HepG2 (cell line): ENCODE measurements at regions not wholly inside any gene's neighbourhood (a gene's known extent, or its start where the extent isn't known, plus 50 kb on each side); places are given as distances from the start of the nearest gene placed in this dataset.

Source experiments
- ATAC-seq: fragments of 200-7000 bp; cut with Tn5 transposase; 3 replicates; pipeline ENCODE4 v1.9.1; 2020; ENCODE audit warnings: mild to moderate bottlenecking, moderate library complexity
- BruUV-seq: library from RNA; stranded (reverse); fragments of 400-500 nt; replicated peaks from 2 replicates; lab custom pipeline; 2021; lab: Mats Ljungman, UMichigan
- CTCF ChIA-PET: fragments of 300-600 bp; formaldehyde crosslinking; extraction: SDS; loops from one replicate; lab custom pipeline; 2021; ENCODE audit warnings: low total read pairs, inconsistent platforms, low intra/inter-chr PET ratio; lab: Yijun Ruan, JAX
- POLR2A ChIA-PET: fragments of 350-600 bp; sonication (Branson Sonifier 250); formaldehyde crosslinking; loops from one replicate; lab custom pipeline; 2020; ENCODE audit warnings: antibody characterized with exemption, inconsistent platforms; lab: Yijun Ruan, JAX
- DNase-seq: peaks from one replicate; pipeline ENCODE4 v3.0.0-alpha.2; 2015; ENCODE audit warnings: low spot score
- FAIRE-seq: peaks from 3 replicates; lab custom pipeline; 2011; peaks lifted over from hg19 to GRCh38; lab: Jason Lieb, UNC
- H2AFZ ChIP-seq: one replicate; pipeline ENCODE4 v1.6.1; 2011; ENCODE audit warnings: low read length, inconsistent platforms
- H3K27ac ChIP-seq: fragments of 300-600 bp; 3 replicates; pipeline ENCODE4 v1.8.0; 2011; ENCODE audit warnings: mixed run types, mild to moderate bottlenecking, mixed read lengths, low read length, inconsistent platforms; ENCODE audit not compliant: insufficient read depth; ENCODE audit errors: extremely low read length
- H3K27me3 ChIP-seq, 2 experiments: fragments of 200-600 bp in 1 of 2; 2 replicates in 1 of 2; 3 replicates in 1 of 2; pipeline versions ENCODE4 v1.6.0 to v1.8.0; 2011; ENCODE audit warnings: low read length in 2 of 2, mild to moderate bottlenecking in 2 of 2, moderate library complexity in 2 of 2, inconsistent platforms in 1 of 2; ENCODE audit not compliant: insufficient read depth in 2 of 2, control insufficient read depth in 1 of 2
- H3K36me3 ChIP-seq, 2 experiments: fragments of 200-600 bp in 1 of 2; replicated peaks in 1 of 2; 2 replicates in 1 of 2; 3 replicates in 1 of 2; pipeline versions ENCODE4 v1.5.1 to v1.8.0; 2011; ENCODE audit warnings: low read length in 2 of 2, inconsistent platforms in 1 of 2; ENCODE audit not compliant: insufficient read depth in 2 of 2, control insufficient read depth in 1 of 2
- H3K4me1 ChIP-seq: 2 replicates; pipeline ENCODE4 v1.5.1; 2012; ENCODE audit warnings: low read length, inconsistent platforms; ENCODE audit not compliant: insufficient read depth
- H3K4me2 ChIP-seq: 2 replicates; pipeline ENCODE4 v1.6.0; 2011; ENCODE audit warnings: low read depth, low read length, inconsistent platforms
- H3K4me3 ChIP-seq, 3 experiments: fragments of 200-600 bp in 1 of 3; sonication (generic), shearing (Covaris generic) in 1 of 3; replicated peaks in 1 of 3; 2 replicates each; pipeline ENCODE4 v1.5.1; 2011 to 2016; ENCODE audit warnings: low read length in 3 of 3, inconsistent platforms in 2 of 3, low read depth in 2 of 3, mild to moderate bottlenecking in 2 of 3, control low read depth in 1 of 3, mixed read lengths in 1 of 3; ENCODE audit not compliant: insufficient read depth in 1 of 3
- H3K79me2 ChIP-seq: one replicate; pipeline ENCODE4 v1.6.1; 2011; ENCODE audit warnings: low read length, inconsistent platforms; ENCODE audit not compliant: insufficient read depth
- H3K9ac ChIP-seq: 2 replicates; pipeline ENCODE4 v1.6.0; 2011; ENCODE audit warnings: mild to moderate bottlenecking, low read depth, low read length, inconsistent platforms; ENCODE audit not compliant: insufficient read depth
- H3K9me3 ChIP-seq: 2 replicates; pipeline ENCODE4 v1.5.1; 2012; ENCODE audit warnings: mild to moderate bottlenecking, low read length
- H4K20me1 ChIP-seq: 2 replicates; pipeline ENCODE4 v1.6.0; 2011; ENCODE audit warnings: inconsistent platforms, mild to moderate bottlenecking, low read length, moderate library complexity; ENCODE audit not compliant: insufficient read depth
- EZH2 ChIP-seq: conservative IDR thresholded peaks from 2 replicates; pipeline ENCODE4 v1.6.1; 2012; ENCODE audit warnings: mild to moderate bottlenecking, low read depth, low read length, moderate library complexity
- GATAD2A ChIP-seq: IDR thresholded peaks from 2 replicates; pipeline ENCODE4 v1.6.1; 2016
- GLMP ChIP-seq: sonication (generic); formaldehyde crosslinking; IDR thresholded peaks from 2 replicates; pipeline ENCODE4 v1.9.0; 2021; ENCODE audit warnings: missing genetic modification reagents, mild to moderate bottlenecking, borderline replicate concordance
- KLF13 ChIP-seq: sonication (generic); formaldehyde crosslinking; IDR thresholded peaks from 2 replicates; pipeline ENCODE4 v1.4.0; 2020; ENCODE audit warnings: mild to moderate bottlenecking, missing genetic modification reagents
- PRMT3 ChIP-seq: sonication (generic); formaldehyde crosslinking; IDR thresholded peaks from 2 replicates; pipeline ENCODE4 v1.8.1; 2022; ENCODE audit warnings: low read depth, mild to moderate bottlenecking, moderate library complexity, missing genetic modification reagents, borderline replicate concordance
- SAFB2 ChIP-seq: sonication (generic); formaldehyde crosslinking; IDR thresholded peaks from 2 replicates; pipeline ENCODE4 v1.5.1; 2020; ENCODE audit warnings: missing genetic modification reagents, low read depth, mild to moderate bottlenecking, borderline replicate concordance
- SMC3 ChIP-seq: IDR thresholded peaks from 2 replicates; pipeline ENCODE4 v1.6.1; 2011; ENCODE audit warnings: low read length, improper control_type of control experiment
- ZNF512B ChIP-seq: sonication (generic); formaldehyde crosslinking; IDR thresholded peaks from 2 replicates; pipeline ENCODE4 v1.5.1; 2020; ENCODE audit warnings: missing genetic modification reagents, mild to moderate bottlenecking, borderline replicate concordance
- ZNF782 ChIP-seq: sonication (generic); formaldehyde crosslinking; IDR thresholded peaks from 2 replicates; pipeline ENCODE4 v1.4.0; 2020; ENCODE audit warnings: missing genetic modification reagents, mild to moderate bottlenecking, borderline replicate concordance
- ZNF816 ChIP-seq: sonication (generic); formaldehyde crosslinking; IDR thresholded peaks from 2 replicates; pipeline ENCODE4 v1.8.0; 2022; ENCODE audit warnings: missing genetic modification reagents, mild to moderate bottlenecking, borderline replicate concordance
- WGBS: methylation state at CpG from one replicate; pipeline ENCODE4 v1.1.6; 2017; ENCODE audit warnings: low lambda C conversion rate; 5-methylcytosine and 5-hydroxymethylcytosine counted together
- in situ Hi-C: cut with HindIII; loops from 2 replicates; pipeline ENCODE4 v1.10.0; 2017; ENCODE audit warnings: low pct_unique_long_range_greater_than_20kb; ENCODE audit not compliant: extremely low pct_ligation_motif_present
- intact Hi-C: fragments of 100-400 bp; cut with micrococcal nuclease; formaldehyde crosslinking; loops from one replicate; pipeline ENCODE4 v1.10.0; 2022; ENCODE audit not compliant: unreplicated experiment

DNA sequence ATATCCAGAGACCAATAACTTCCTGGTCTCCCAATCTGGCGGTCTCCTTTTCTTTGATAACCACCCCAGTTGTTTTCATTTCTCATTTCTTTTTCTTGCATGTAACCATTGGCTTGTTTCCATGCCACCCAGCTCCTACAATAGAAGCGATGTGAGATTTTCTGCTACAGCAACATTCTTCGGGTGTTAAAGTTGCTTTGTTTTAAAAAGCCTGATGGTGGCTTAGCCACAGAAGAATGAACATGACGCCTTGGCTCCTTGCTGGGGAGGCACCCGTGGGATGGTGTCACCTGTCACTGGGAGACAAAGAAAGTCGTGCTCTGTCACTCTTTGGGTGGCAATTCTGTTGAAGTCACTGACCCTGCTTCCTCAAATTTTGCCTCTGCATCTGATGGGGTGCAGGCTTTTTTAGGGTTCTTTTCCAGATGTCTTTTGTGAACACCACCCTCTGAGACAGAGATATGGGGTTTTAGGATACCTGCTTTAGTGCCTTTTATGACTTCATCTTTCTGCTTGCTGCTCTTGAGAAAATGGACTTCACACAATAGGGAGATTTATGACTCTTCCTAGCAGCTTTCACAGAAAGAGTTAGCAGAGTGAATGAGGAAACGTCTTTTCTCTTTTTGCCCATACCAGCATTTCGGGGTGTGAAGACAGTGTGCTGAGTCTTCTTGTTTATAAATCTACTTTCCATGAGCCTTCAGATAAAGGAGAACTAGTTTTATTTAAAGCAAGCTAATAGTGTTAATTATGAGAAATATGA is 265.3 kb upstream of the TBX3 start:
- Histone ChIP-seq H4K20me1 (no peaks in the 10 kb centered on the region), H2AFZ (no peak overlapping the region), H3K79me2 (no peaks in the 10 kb centered on the region), H3K9me3 (no peaks in the 10 kb centered on the region), H3K9ac (no peak overlapping the region), H3K27me3 (no peaks in the 10 kb centered on the region), H3K36me3 (no peaks in the 10 kb centered on the region), H3K27ac (no peak overlapping the region), H3K4me3 (no peak overlapping the region), H3K4me1 (peaks cover 9% of the 10 kb centered on the region), H3K4me2 (no peak overlapping the region)
- BruUV-seq: no TSS peak
- FAIRE-seq (no peak), ATAC-seq (no peak), DNase-seq (no peak)
- in situ Hi-C loops (no loop called here), intact Hi-C loops (no loop called here)
- POLR2A ChIA-PET: no interaction called here
- CTCF ChIA-PET: no interaction called here
- TF ChIP-seq ZNF782 (CRISPR knock-in tag): no peak
- no peak for TF ChIP-seq SAFB2 (CRISPR knock-in tag)
- no peak for TF ChIP-seq SMC3
- no peak for TF ChIP-seq GATAD2A (CRISPR knock-in tag)
- no peak for TF ChIP-seq ZNF512B (CRISPR knock-in tag)
- TF ChIP-seq PRMT3 (CRISPR knock-in tag): no peak
- no peak for TF ChIP-seq EZH2
- TF ChIP-seq ZNF816: no peak
- TF ChIP-seq KLF13 (CRISPR knock-in tag): no peak
- TF ChIP-seq GLMP (CRISPR knock-in tag): no peak
- WGBS: 61% methylated on average over 6 of the region's 8 CpGs
